H9 (cell line): ENCODE measurements at regions not wholly inside any gene's neighbourhood (a gene's known extent, or its start where the extent isn't known, plus 50 kb on each side); places are given as distances from the start of the nearest gene placed in this dataset.

Experiments
- DNase-seq: peaks from one replicate; pipeline ENCODE4 v3.0.0-alpha.2; 2017
- H2AFZ ChIP-seq: one replicate; pipeline ENCODE4 v1.6.1; 2013; ENCODE audit warnings: mild to moderate bottlenecking, low read length, control low read depth, moderate library complexity
- H2AK5ac ChIP-seq: 2 replicates; pipeline ENCODE4 v1.6.1; 2013; ENCODE audit warnings: low read length, control low read depth, mixed read lengths; ENCODE audit not compliant: insufficient read length
- H2BK120ac ChIP-seq: one replicate; pipeline ENCODE4 v1.6.1; 2013; ENCODE audit warnings: low read depth, mild to moderate bottlenecking, low read length, control low read depth, inconsistent platforms; ENCODE audit not compliant: poor library complexity, severe bottlenecking
- H2BK12ac ChIP-seq: 2 replicates; pipeline ENCODE4 v1.6.1; 2013; ENCODE audit warnings: low read length, control low read depth, mixed read lengths, low read depth; ENCODE audit not compliant: insufficient read length
- H2BK15ac ChIP-seq: 2 replicates; pipeline ENCODE4 v1.6.1; 2013; ENCODE audit warnings: low read depth, low read length, control low read depth
- H2BK20ac ChIP-seq: one replicate; pipeline ENCODE4 v1.6.1; 2013; ENCODE audit warnings: low read depth, mild to moderate bottlenecking, low read length, control low read depth, inconsistent platforms; ENCODE audit not compliant: poor library complexity, severe bottlenecking
- H2BK5ac ChIP-seq: 2 replicates; pipeline ENCODE4 v1.6.1; 2013; ENCODE audit warnings: low read length, control low read depth, mixed read lengths; ENCODE audit not compliant: insufficient read length
- H3K14ac ChIP-seq: 2 replicates; pipeline ENCODE4 v1.6.1; 2013; ENCODE audit warnings: low read length, control low read depth; ENCODE audit not compliant: insufficient read depth
- H3K18ac ChIP-seq: 2 replicates; pipeline ENCODE4 v1.6.1; 2013; ENCODE audit warnings: low read depth, mild to moderate bottlenecking, mixed read lengths, low read length, control low read depth; ENCODE audit not compliant: insufficient read length
- H3K23ac ChIP-seq: 2 replicates; pipeline ENCODE4 v1.6.1; 2013; ENCODE audit warnings: low read length, control low read depth, mixed read lengths, low read depth; ENCODE audit not compliant: insufficient read length
- H3K23me2 ChIP-seq: 2 replicates; pipeline ENCODE4 v1.6.1; 2013; ENCODE audit warnings: low read depth, mild to moderate bottlenecking, mixed read lengths, low read length, control low read depth; ENCODE audit not compliant: insufficient read length, poor library complexity, severe bottlenecking
- H3K27ac ChIP-seq: 2 replicates; pipeline ENCODE4 v1.5.1; 2013; ENCODE audit warnings: low read length, control low read depth, mixed read lengths, low read depth; ENCODE audit not compliant: insufficient read length
- H3K27me3 ChIP-seq: 2 replicates; pipeline ENCODE4 v1.6.1; 2013; ENCODE audit warnings: low read length, control low read depth, inconsistent platforms; ENCODE audit not compliant: insufficient read depth
- H3K4ac ChIP-seq: 2 replicates; pipeline ENCODE4 v1.6.1; 2013; ENCODE audit warnings: low read depth, mild to moderate bottlenecking, control low read depth, inconsistent platforms, low read length, moderate library complexity
- H3K4me1 ChIP-seq: 2 replicates; pipeline ENCODE4 v1.6.1; 2013; ENCODE audit warnings: low read length, control low read depth, inconsistent platforms; ENCODE audit not compliant: insufficient read depth
- H3K4me2 ChIP-seq: 2 replicates; pipeline ENCODE4 v1.6.1; 2013; ENCODE audit warnings: low read length, control low read depth, mixed read lengths; ENCODE audit not compliant: insufficient read length, insufficient read depth
- H3K56ac ChIP-seq: 2 replicates; pipeline ENCODE4 v1.6.1; 2013; ENCODE audit warnings: low read depth, mild to moderate bottlenecking, mixed read lengths, low read length, control low read depth; ENCODE audit not compliant: insufficient read length
- H3K79me1 ChIP-seq: 2 replicates; pipeline ENCODE4 v1.6.1; 2013; ENCODE audit warnings: low read depth, mild to moderate bottlenecking, moderate library complexity, low read length, control low read depth, inconsistent platforms; ENCODE audit not compliant: insufficient read depth, poor library complexity, severe bottlenecking
- H3K79me2 ChIP-seq: 2 replicates; pipeline ENCODE4 v1.6.1; 2013; ENCODE audit warnings: low read length, control low read depth, inconsistent platforms; ENCODE audit not compliant: insufficient read depth
- H3K9ac ChIP-seq: 2 replicates; pipeline ENCODE4 v1.6.1; 2013; ENCODE audit warnings: low read length, control low read depth, mixed read lengths; ENCODE audit not compliant: insufficient read length; ENCODE audit errors: extremely low read depth
- H3K9me3 ChIP-seq: one replicate; pipeline ENCODE4 v1.6.1; 2013; ENCODE audit warnings: low read depth, low read length, inconsistent platforms; ENCODE audit not compliant: control insufficient read depth
- H3T11ph ChIP-seq: one replicate; pipeline ENCODE4 v1.6.1; 2013; ENCODE audit warnings: mild to moderate bottlenecking, low read length, control low read depth, inconsistent platforms
- H4K20me1 ChIP-seq: one replicate; pipeline ENCODE4 v1.6.1; 2013; ENCODE audit not compliant: control insufficient read depth, insufficient read length, insufficient read depth
- H4K5ac ChIP-seq: 2 replicates; pipeline ENCODE4 v1.6.1; 2013; ENCODE audit warnings: low read depth, mild to moderate bottlenecking, mixed read lengths, low read length, control low read depth; ENCODE audit not compliant: insufficient read length
- H4K8ac ChIP-seq: replicated peaks from 2 replicates; pipeline ENCODE4 v1.6.1; 2013; ENCODE audit warnings: low read length, control low read depth, mixed read lengths, low read depth; ENCODE audit not compliant: insufficient read length
- H4K91ac ChIP-seq: 2 replicates; pipeline ENCODE4 v1.6.1; 2013; ENCODE audit warnings: low read depth, mild to moderate bottlenecking, moderate library complexity, mixed read lengths, low read length, control low read depth; ENCODE audit not compliant: insufficient read length
- H3K27ac Mint-ChIP-seq, 3 experiments: 2 replicates in 2 of 3; 3 replicates in 1 of 3; pipeline ENCODE4 v1.8.0; 2020 to 2021; ENCODE audit warnings: mixed read lengths in 3 of 3, mild to moderate bottlenecking in 1 of 3, moderate library complexity in 1 of 3
- H3K27me3 Mint-ChIP-seq: 2 replicates; pipeline ENCODE4 v1.8.0; 2021; ENCODE audit warnings: low read depth, mild to moderate bottlenecking, moderate library complexity, mixed read lengths
- H3K36me3 Mint-ChIP-seq, 3 experiments: 2 replicates in 2 of 3; 3 replicates in 1 of 3; pipeline ENCODE4 v1.8.0; 2020 to 2021; ENCODE audit warnings: low read depth in 3 of 3, mixed read lengths in 3 of 3; ENCODE audit not compliant: insufficient read depth in 1 of 3
- H3K4me1 Mint-ChIP-seq, 2 experiments: 2 replicates each; pipeline ENCODE4 v1.8.0; 2020; ENCODE audit warnings: mixed read lengths in 2 of 2
- H3K4me3 Mint-ChIP-seq, 2 experiments: 2 replicates in 1 of 2; 3 replicates in 1 of 2; pipeline ENCODE4 v1.8.0; 2020 to 2021; ENCODE audit warnings: mild to moderate bottlenecking in 2 of 2, mixed read lengths in 2 of 2, moderate library complexity in 1 of 2
- H3K9me3 Mint-ChIP-seq, 2 experiments: 2 replicates in 1 of 2; 3 replicates in 1 of 2; pipeline ENCODE4 v1.8.0; 2020; ENCODE audit warnings: mild to moderate bottlenecking in 2 of 2, mixed read lengths in 2 of 2, moderate library complexity in 1 of 2
- WGBS: extraction: QIAGEN DNeasy Blood & Tissue Kit; methylation state at CpG from one replicate; pipeline ENCODE4 v1.1.7; 2013; ENCODE audit warnings: missing lambda C conversion rate, low lambda C conversion rate, mixed read lengths; ENCODE audit not compliant: insufficient read length; ENCODE audit errors: extremely low coverage; 5-methylcytosine and 5-hydroxymethylcytosine counted together
- TF ChIP-seq, protein P1 (sequence below): fragments of 200-600 bp; sonication (generic); conservative IDR thresholded peaks from 3 replicates; pipeline ENCODE4 v1.8.0; 2021; ENCODE audit warnings: antibody characterized with exemption, mild to moderate bottlenecking

DNA sequence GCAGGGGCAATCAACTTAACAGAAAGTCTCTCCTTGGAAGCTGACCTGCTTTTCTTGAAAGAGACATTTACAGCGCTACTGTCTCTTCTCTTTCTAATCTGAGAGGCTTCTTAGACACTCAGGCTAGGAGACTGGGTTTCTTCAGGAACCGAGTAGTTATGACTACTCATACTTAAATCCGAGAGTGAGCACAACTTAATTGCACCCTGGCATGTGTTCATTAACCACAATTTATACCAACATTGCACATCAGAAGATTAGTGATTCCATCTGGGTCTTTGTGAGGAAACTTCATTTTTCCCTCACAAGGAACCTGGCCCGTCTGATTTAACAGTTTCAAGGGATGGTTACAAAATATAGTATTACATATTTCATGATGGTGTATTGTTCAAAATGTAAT lies 176.9 kb downstream of the UBE2E3 start:
- no peak overlapping the region for H3K27ac ChIP-seq
- no peaks in the 10 kb centered on the region for H3K23me2 ChIP-seq
- H4K20me1 ChIP-seq = no peaks in the 10 kb centered on the region
- H3K4me3 Mint-ChIP-seq = no peak overlapping the region
- H2AFZ ChIP-seq = no peak overlapping the region
- H3K9me3 Mint-ChIP-seq = peaks cover 16 to 18% of the 10 kb centered on the region in 2 experiments
- no peak overlapping the region for H3K56ac ChIP-seq
- H3K79me1 ChIP-seq = no peaks in the 10 kb centered on the region
- H2AK5ac ChIP-seq = no peak overlapping the region
- no peak overlapping the region for H3K27ac Mint-ChIP-seq
- no peak for DNase-seq
- WGBS = no CpG with 5 or more reads among the region's 4 CpGs
- no peak overlapping the region for H3T11ph ChIP-seq
- TF ChIP-seq, protein P1, sequence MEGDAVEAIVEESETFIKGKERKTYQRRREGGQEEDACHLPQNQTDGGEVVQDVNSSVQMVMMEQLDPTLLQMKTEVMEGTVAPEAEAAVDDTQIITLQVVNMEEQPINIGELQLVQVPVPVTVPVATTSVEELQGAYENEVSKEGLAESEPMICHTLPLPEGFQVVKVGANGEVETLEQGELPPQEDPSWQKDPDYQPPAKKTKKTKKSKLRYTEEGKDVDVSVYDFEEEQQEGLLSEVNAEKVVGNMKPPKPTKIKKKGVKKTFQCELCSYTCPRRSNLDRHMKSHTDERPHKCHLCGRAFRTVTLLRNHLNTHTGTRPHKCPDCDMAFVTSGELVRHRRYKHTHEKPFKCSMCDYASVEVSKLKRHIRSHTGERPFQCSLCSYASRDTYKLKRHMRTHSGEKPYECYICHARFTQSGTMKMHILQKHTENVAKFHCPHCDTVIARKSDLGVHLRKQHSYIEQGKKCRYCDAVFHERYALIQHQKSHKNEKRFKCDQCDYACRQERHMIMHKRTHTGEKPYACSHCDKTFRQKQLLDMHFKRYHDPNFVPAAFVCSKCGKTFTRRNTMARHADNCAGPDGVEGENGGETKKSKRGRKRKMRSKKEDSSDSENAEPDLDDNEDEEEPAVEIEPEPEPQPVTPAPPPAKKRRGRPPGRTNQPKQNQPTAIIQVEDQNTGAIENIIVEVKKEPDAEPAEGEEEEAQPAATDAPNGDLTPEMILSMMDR = no peak
- no peak overlapping the region for H3K4me2 ChIP-seq
- H2BK12ac ChIP-seq = no peak overlapping the region
- no peak overlapping the region for H3K4ac ChIP-seq
- no peak overlapping the region for H4K91ac ChIP-seq
- no peaks in the 10 kb centered on the region for H3K79me2 ChIP-seq
- no peak overlapping the region for H2BK5ac ChIP-seq
- H3K36me3 Mint-ChIP-seq = peaks cover 3 to 9% (median 3%) of the 10 kb centered on the region in 3 experiments; a peak in 5 of 7 replicates
- H3K4me1 ChIP-seq = no peaks in the 10 kb centered on the region
- H4K5ac ChIP-seq = no peak overlapping the region
- no peak overlapping the region for H2BK20ac ChIP-seq
- no peaks in the 10 kb centered on the region for H3K27me3 ChIP-seq
- no peaks in the 10 kb centered on the region for H3K4me1 Mint-ChIP-seq
- H3K9me3 ChIP-seq = peaks cover 12% of the 10 kb centered on the region
- no peak overlapping the region for H2BK120ac ChIP-seq
- H3K14ac ChIP-seq = no peak overlapping the region
- no peak overlapping the region for H3K23ac ChIP-seq
- H3K18ac ChIP-seq = no peak overlapping the region
- H4K8ac ChIP-seq = no peak overlapping the region
- H3K27me3 Mint-ChIP-seq = no peaks in the 10 kb centered on the region; the same call in 1 of the 2 replicates
- no peak overlapping the region for H3K9ac ChIP-seq
- no peak overlapping the region for H2BK15ac ChIP-seq
